ENCODE measurements at regions not wholly inside any gene's neighbourhood (a gene's known extent, or its start where the extent isn't known, plus 50 kb on each side); places are given as distances from the start of the nearest gene placed in this dataset.
"Not testable (repeated sequence)": the region's sequence is repeated elsewhere in the genome, so short reads cannot be mapped to it uniquely, and the experiment has no call there.

GRCh38 chr2:150120326-150120955 lies 367.0 kb downstream of the RND3 start:
- H3K4me1 Mint-ChIP-seq, result peaks cover 14% of the 10 kb centered on the region
- no peak for TF ChIP-seq CTCF (IDR thresholded peaks at IDR 0.05)
- H3K27ac Mint-ChIP-seq, result no peak overlapping the region
- H3K27me3 Mint-ChIP-seq (ENCODE audit: low read depth, poor library complexity), result peaks cover 48% of the 10 kb centered on the region
- H3K36me3 Mint-ChIP-seq (ENCODE audit: low read depth), result no peaks in the 10 kb centered on the region
- no peak for DNase-seq
- no peaks in the 10 kb centered on the region for H3K9me3 Mint-ChIP-seq
- H3K4me3 Mint-ChIP-seq, result no peak overlapping the region

GRCh38 chr2:150119819-150120218 lies 367.6 kb downstream of the RND3 start:
- Mint-ChIP-seq H3K36me3 (ENCODE audit: low read depth) (no peaks in the 10 kb centered on the region), H3K27me3 (ENCODE audit: low read depth, poor library complexity) (peaks cover 43% of the 10 kb centered on the region), H3K4me3 (no peak overlapping the region), H3K27ac (no peak overlapping the region), H3K4me1 (peaks cover 12% of the 10 kb centered on the region), H3K9me3 (no peaks in the 10 kb centered on the region)
- no peak for TF ChIP-seq CTCF (IDR thresholded peaks at IDR 0.05)
- DNase-seq, result no peak

- H3K36me3 Mint-ChIP-seq (ENCODE audit: low read depth); H3K27me3 Mint-ChIP-seq (ENCODE audit: low read depth, poor library complexity); DNase-seq; H3K9me3 Mint-ChIP-seq; H3K4me3 Mint-ChIP-seq; H3K27ac Mint-ChIP-seq; H3K4me1 Mint-ChIP-seq: not testable (repeated sequence)
Observed at GRCh38 chr2:150114089-150114488, 373.4 kb downstream of the RND3 start.

- Mint-ChIP-seq H3K36me3 (ENCODE audit: low read depth) (no peaks in the 10 kb centered on the region), H3K4me3 (no peak overlapping the region), H3K27ac (no peak overlapping the region), H3K27me3 (ENCODE audit: low read depth, poor library complexity) (peaks cover 4% of the 10 kb centered on the region), H3K9me3 (no peaks in the 10 kb centered on the region), H3K4me1 (no peaks in the 10 kb centered on the region)
- no peak for TF ChIP-seq CTCF (IDR thresholded peaks at IDR 0.05)
- no peak for DNase-seq
Observed at GRCh38 chr2:150110548-150110947, 376.9 kb downstream of the RND3 start.

- no peak for DNase-seq
- Mint-ChIP-seq H3K27me3 (ENCODE audit: low read depth, poor library complexity) (peaks cover 4% of the 10 kb centered on the region), H3K27ac (no peak overlapping the region), H3K4me1 (no peaks in the 10 kb centered on the region), H3K4me3 (no peak overlapping the region), H3K36me3 (ENCODE audit: low read depth) (no peaks in the 10 kb centered on the region), H3K9me3 (peaks cover 5% of the 10 kb centered on the region)
- no peak for TF ChIP-seq CTCF (IDR thresholded peaks at IDR 0.05)
Observed at GRCh38 chr2:150109912-150110311, 377.6 kb downstream of the RND3 start.

GRCh38 chr2:150109028-150109427 lies 378.4 kb downstream of the RND3 start:
- H3K4me3 Mint-ChIP-seq, result no peak overlapping the region
- H3K36me3 Mint-ChIP-seq (ENCODE audit: low read depth), result no peaks in the 10 kb centered on the region
- no peak overlapping the region for H3K27ac Mint-ChIP-seq
- TF ChIP-seq CTCF (IDR thresholded peaks at IDR 0.05), result no peak
- no peaks in the 10 kb centered on the region for H3K4me1 Mint-ChIP-seq
- H3K9me3 Mint-ChIP-seq, result peaks cover 7% of the 10 kb centered on the region
- DNase-seq, result no peak
- H3K27me3 Mint-ChIP-seq (ENCODE audit: low read depth, poor library complexity), result peaks cover 4% of the 10 kb centered on the region

Measured in nephron progenitor cell (in vitro differentiated cells).